Ascending aorta (tissue), 2 donors: ENCODE measurements at regions not wholly inside any gene's neighbourhood (a gene's known extent, or its start where the extent isn't known, plus 50 kb on each side); places are given as distances from the start of the nearest gene placed in this dataset.

Experiments
- DNase-seq, 2 donors: peaks; one replicate each; pipeline ENCODE4 v3.0.0-alpha.2; 2019; ENCODE audit warnings: low spot score in 2 of 2
- H3K27ac ChIP-seq, 2 donors: fragments of 200-600 bp; sonication (generic); one replicate each; pipeline ENCODE4 v1.5.1; 2016 to 2017; ENCODE audit warnings: mild to moderate bottlenecking in 1 of 2
- H3K27me3 ChIP-seq: fragments of 200-600 bp; sonication (generic); one replicate; pipeline ENCODE4 v1.5.1; 2017
- H3K36me3 ChIP-seq, 2 donors: fragments of 200-600 bp; sonication (generic); one replicate each; pipeline ENCODE4 v1.5.1; 2016
- H3K4me1 ChIP-seq, 2 donors: fragments of 200-600 bp; sonication (generic); one replicate each; pipeline ENCODE4 v1.5.1; 2016 to 2017; ENCODE audit warnings: mild to moderate bottlenecking in 1 of 2
- H3K4me3 ChIP-seq, 2 donors: fragments of 200-600 bp; sonication (generic); one replicate each; pipeline ENCODE4 v1.5.1; 2016 to 2017; ENCODE audit warnings: mild to moderate bottlenecking in 1 of 2
- H3K9me3 ChIP-seq, 2 donors: fragments of 200-600 bp; sonication (generic); one replicate each; pipeline ENCODE4 v1.5.1; 2016
- CTCF ChIP-seq, 3 experiments: fragments of 200-600 bp in 2 of 3; fragments of 450-650 bp in 1 of 3; sonication (generic) in 2 of 3; IDR thresholded peaks; one replicate each; pipeline ENCODE4 v1.5.1; 2016 to 2019; ENCODE audit warnings: antibody characterized with exemption in 3 of 3, mild to moderate bottlenecking in 1 of 3, moderate library complexity in 1 of 3
- intact Hi-C: fragments of 100-400 bp; cut with DNase I; formaldehyde crosslinking; loops from one replicate; pipeline ENCODE4 v1.15.1; 2023

- no peak for TF ChIP-seq CTCF (IDR thresholded peaks at IDR 0.05)
- no peaks in the 10 kb centered on the region for H3K9me3 ChIP-seq
- no peak overlapping the region for H3K27ac ChIP-seq
- H3K27me3 ChIP-seq: no peaks in the 10 kb centered on the region
- no peaks in the 10 kb centered on the region for H3K36me3 ChIP-seq
- no peak for DNase-seq
- no peaks in the 10 kb centered on the region for H3K4me1 ChIP-seq
- intact Hi-C loops: no loop called here
- H3K4me3 ChIP-seq: no peak overlapping the region
Measured at GRCh38 chr3:40841570-40842109, 316.9 kb downstream of the ZNF621 start.

GRCh38 chr3:40842714-40843113 lies 318.0 kb downstream of the ZNF621 start:
- no peak for DNase-seq
- no peak for TF ChIP-seq CTCF (IDR thresholded peaks at IDR 0.05)
- H3K4me1 ChIP-seq: no peaks in the 10 kb centered on the region
- H3K4me3 ChIP-seq: no peak overlapping the region
- H3K27me3 ChIP-seq: no peaks in the 10 kb centered on the region
- H3K9me3 ChIP-seq: no peaks in the 10 kb centered on the region
- H3K36me3 ChIP-seq: no peaks in the 10 kb centered on the region
- intact Hi-C loops: no loop called here
- H3K27ac ChIP-seq: no peak overlapping the region

GRCh38 chr3:40843208-40843624 lies 318.5 kb downstream of the ZNF621 start:
- H3K36me3 ChIP-seq: no peaks in the 10 kb centered on the region
- intact Hi-C loops: no loop called here
- DNase-seq: no peak
- H3K4me3 ChIP-seq: no peak overlapping the region
- no peaks in the 10 kb centered on the region for H3K4me1 ChIP-seq
- no peak overlapping the region for H3K27ac ChIP-seq
- H3K27me3 ChIP-seq: no peaks in the 10 kb centered on the region
- no peak for TF ChIP-seq CTCF (IDR thresholded peaks at IDR 0.05)
- no peaks in the 10 kb centered on the region for H3K9me3 ChIP-seq

GRCh38 chr3:40843851-40844548 lies 319.2 kb downstream of the ZNF621 start:
- DNase-seq: no peak
- no peaks in the 10 kb centered on the region for H3K9me3 ChIP-seq
- no peaks in the 10 kb centered on the region for H3K36me3 ChIP-seq
- H3K4me3 ChIP-seq: no peak overlapping the region
- TF ChIP-seq CTCF (IDR thresholded peaks at IDR 0.05): no peak
- H3K27ac ChIP-seq: no peak overlapping the region
- H3K4me1 ChIP-seq: no peaks in the 10 kb centered on the region
- no peaks in the 10 kb centered on the region for H3K27me3 ChIP-seq
- intact Hi-C loops: no loop called here

- no peaks in the 10 kb centered on the region for H3K27me3 ChIP-seq
- H3K27ac ChIP-seq: no peak overlapping the region
- DNase-seq: no peak
- H3K4me3 ChIP-seq: no peak overlapping the region
- no peaks in the 10 kb centered on the region for H3K36me3 ChIP-seq
- intact Hi-C loops: no loop called here
- no peaks in the 10 kb centered on the region for H3K4me1 ChIP-seq
- H3K9me3 ChIP-seq: no peaks in the 10 kb centered on the region
- no peak for TF ChIP-seq CTCF (IDR thresholded peaks at IDR 0.05)
Measured at GRCh38 chr3:40844896-40845295, 320.1 kb downstream of the ZNF621 start.
